SKM-1 treated with dmso at 0.1 percent for 144 hours (cell line): ENCODE measurements at regions not wholly inside any gene's neighbourhood (a gene's known extent, or its start where the extent isn't known, plus 50 kb on each side); places are given as distances from the start of the nearest gene placed in this dataset.

ENCODE experiments used
- DNase-seq: peaks from one replicate; lab custom pipeline; 2025; ENCODE audit not compliant: unreplicated experiment; lab: John Stamatoyannopoulos, UW

DNA sequence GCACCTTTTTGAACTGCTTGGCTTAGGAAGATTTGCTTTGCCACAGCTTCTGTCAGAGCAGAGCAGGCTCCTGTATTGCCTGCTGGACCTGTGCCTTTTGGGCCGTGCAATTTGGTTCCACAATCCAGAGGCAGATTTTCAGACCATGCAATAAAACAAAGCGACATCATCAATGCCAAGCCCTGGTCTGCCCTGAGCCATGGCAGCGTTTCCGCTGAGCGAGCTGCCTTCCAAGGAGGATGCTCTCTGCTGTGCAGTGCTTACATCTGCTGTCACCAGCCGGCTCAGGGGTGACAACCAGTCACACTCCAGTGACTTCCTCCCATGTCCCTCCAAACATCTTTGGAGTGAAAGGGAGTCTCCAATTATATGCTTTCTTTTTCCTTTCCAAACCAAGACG is 282.2 kb downstream of the CDH26 start:
- no peak for DNase-seq

DNA sequence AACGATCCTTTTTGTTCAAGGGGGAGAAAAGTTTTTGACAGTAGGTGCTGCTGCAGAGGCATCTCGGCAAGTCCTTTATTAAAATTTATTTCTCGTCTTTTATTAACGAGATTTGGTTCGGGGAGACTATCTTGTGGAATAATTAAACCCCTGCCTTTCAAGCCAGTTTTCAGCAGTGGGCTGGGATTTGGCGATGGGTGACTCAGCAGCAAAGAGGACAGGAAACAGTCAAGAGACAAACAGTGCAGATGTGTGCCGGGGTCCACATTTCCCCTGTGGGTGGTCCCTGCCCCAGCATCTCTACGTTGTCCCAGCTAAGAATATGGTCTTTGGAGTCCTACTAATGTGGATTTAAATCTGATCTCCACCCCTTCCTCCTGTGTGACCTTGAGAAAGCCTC is 282.8 kb downstream of the CDH26 start:
- DNase-seq: no peak

DNA sequence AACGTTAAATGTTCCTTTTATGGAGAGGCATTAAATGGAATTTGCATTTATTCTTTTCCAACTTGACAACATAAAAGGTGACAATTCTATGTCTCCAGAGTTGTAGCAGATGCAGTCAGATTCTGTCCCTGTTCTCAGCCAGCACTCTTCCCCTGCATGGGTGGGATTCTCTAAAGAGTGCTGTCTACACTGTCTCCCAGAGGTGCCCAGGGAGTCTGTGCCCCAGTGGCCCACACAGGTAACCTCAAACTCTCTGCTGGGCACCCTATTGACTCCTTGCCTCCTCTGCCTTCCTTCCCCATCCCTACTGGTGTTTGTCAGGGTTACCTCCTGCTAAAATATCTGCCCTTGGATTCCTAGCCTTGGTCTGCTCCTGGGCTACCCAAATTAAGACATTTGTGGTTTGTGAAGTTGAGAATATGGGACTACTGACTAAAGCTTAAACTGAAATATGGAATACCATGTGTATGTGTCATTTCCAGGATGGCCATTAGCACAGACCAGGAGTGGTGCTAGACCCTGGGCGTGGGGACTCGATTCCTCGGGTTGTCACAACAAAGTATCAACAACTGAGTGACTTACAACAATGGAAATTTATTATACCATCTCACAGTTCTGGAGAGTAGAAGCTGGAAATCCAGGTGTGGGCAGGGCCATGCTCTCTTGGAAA is 284.7 kb downstream of the CDH26 start:
- DNase-seq: no peak

DNA sequence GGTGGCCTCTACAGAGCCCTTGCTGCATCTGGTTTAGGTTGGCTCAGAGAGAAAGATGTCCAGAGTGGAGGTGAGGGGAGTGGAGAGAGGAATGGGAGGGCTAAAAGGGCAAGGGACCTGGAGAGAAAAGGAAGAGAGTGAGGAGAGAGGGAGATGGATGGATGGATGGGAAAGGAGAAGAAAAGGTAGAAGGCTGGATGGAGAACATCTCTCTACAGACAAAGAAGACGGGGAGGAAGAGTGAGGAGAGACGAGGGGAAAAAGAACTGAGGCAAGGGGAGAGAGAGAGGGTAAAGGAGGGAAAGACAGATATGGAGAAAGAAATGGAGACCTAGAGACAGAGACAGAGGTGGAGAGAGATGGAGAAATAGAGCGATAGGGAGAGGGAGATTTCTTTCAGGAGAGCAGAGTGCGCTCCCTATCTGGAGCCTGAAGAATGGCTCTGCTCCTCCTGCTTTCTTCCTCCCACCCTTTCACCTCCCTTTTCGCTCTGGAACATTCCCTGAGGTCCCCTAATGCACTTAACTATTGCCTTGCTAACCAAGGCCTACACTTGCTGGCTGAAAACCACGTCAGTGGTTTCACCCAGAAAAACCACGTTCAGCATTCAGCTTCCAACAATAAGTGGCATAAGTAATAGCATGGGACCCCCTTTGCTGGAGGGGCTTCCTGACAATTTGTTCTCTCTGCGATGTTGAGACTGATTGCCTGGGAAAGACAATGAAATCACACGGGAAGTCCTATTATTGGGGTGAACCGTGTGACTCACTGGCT is 286.3 kb downstream of the CDH26 start:
- DNase-seq: no peak

DNA sequence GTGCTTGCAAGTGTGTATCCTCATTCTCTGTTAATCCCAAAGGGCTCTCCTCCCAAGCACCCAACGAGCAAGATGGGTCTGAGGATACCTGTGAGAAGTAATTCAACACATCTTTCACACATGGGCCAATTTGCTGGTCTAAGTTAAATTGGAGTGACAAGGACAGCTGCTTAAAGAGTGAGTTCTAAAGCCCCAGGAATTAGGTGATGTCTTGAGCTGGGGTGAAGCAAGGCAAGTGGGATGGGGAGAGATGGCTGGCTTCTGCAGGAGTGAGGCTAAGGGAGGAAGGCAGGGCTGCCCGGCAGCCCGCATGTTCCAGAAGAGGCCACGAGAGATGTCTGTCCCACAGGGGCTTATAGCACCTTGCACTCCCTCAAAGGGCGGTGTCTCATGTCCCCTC is 288.5 kb downstream of the CDH26 start:
- DNase-seq: no peak

DNA sequence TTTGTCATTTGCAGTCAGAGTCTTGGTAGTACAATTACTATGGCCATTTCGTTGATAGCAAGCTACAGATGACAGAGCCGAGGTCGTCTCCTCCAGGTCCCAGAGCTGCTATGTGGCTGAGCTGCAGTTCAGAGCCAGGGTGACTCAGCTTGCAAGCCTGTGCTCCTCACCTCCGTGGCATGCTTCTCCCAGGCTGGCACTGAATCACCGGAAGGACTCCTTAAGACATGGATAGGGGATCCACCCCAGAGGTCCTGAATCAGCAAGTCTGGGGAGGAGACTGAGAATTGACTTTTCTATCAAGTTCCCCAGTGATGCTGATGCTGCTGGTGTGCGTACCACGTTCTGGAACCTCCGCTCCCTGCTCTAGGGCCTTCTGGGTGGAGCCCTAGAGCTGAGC is 291.2 kb downstream of the CDH26 start:
- no peak for DNase-seq

DNA sequence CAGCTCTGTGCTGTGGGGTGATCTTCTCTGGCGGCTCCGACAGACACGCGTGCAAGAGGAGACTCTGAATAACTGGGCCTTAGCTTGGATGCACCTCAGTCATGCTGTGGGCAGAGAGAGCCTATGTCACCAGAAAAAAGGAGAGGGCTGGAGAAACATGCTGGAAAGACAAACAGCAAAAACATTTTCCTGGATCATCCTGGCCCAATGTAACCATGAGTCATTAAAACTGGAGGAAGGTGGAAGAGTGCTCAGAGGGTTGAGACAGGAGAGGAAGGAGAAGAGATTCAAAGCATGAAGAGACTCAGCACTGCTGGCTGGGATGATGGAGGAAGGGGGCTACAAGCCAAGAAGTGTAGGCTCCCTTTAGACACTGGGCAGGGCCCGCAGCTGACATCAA is 292.0 kb downstream of the CDH26 start:
- no peak for DNase-seq

DNA sequence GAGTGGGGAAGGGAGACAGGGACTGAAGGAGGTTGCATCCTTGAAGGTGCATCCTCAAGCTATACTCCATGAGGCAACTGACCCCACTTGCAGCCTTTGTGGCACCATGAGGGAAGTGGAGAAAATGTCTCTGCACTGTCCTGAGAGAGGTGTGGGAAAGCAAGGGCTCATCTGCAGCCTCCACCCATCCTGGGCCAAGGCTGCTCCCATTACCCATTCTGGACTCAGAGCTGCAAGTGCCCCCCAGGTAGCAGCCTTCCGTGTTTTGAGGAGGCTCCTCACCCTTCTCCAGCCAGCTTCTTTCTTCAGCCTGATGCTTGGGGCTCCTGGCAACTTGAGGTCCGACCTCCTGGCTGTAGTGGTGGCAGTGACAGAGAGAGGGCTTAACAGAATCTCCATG is 294.6 kb downstream of the CDH26 start:
- no peak for DNase-seq

DNA sequence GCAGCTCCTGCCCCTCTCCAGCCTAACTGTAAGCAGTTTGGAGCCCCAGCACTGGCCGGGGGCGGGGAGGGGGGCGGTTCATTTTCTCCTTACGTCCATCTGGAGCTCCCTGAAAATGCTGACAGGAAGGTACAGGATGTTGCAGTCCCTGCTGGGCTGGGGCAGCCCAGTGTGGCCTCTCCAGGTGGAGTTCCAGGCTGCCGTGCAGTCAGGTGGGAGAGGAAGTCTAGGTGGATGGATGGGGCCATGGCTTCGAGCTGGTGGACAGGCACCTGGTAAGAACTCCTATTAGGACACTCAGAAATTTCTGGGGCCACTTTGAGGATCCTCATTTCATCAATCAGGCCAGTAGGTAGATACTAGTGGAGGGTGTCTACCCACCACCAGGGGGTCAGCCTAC is 295.2 kb downstream of the CDH26 start:
- no peak for DNase-seq

DNA sequence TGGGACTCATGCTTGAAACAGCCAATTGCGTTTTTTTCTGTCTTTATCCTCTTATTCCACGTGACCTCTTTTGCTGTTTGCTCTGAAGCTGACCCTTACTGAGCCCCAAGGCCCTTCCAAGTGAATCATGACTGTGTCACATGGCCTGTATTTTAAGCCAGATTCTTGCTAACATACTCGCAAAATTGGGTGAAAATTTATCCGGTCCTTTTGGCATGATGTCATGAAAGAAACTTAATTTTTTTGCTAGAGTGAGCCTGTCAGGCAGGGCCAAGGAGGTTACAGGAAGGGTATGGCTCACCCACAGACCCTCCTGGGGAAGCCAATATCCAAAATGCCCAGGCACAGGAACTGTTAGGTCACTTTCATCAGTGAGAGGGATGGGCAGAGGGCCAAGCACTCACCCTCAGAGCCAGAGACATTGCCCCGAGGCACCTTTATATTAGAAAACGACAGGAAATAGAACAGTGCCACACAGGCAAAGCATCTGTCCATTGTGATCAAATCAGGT is 296.7 kb downstream of the CDH26 start:
- DNase-seq: no peak

DNA sequence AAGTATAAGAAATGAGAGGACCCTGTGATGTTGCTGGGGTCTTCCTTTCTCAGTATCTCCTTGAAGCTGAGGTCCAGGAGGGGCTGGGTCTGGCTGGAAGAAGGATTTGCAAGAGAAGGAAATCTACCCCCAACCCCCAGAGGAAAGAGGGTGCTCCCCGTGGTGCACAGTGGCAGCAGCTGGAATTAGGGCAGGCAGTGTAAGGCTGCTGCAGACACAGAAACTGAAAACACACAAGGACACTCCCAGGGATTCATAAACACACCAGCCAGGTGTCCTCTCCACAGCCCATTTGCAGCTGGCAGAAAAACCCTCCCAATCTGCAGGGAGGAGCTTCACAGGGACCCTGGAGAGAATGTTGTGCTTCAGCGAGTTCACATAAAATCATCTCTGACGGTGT is 297.2 kb downstream of the CDH26 start:
- no peak for DNase-seq

DNA sequence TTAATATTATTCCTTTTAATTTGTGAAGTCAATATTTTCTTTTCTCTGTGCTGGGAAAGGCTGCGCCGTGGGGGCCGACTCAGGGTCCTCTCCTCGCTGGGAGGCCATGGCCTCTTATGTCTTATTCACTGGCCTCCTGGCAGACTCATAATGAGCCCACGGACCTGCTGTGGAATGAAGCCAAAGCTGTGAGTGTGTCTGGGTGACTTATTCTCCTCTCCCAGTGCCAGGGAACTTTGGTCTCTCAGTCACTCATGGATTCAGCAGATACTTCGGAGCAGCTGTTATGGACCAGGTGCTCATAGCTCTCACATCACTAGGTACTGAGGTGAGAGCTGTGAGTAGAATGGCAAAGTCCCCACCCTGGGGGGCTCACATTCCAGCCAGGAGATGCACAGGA is 297.6 kb downstream of the CDH26 start:
- DNase-seq: no peak

DNA sequence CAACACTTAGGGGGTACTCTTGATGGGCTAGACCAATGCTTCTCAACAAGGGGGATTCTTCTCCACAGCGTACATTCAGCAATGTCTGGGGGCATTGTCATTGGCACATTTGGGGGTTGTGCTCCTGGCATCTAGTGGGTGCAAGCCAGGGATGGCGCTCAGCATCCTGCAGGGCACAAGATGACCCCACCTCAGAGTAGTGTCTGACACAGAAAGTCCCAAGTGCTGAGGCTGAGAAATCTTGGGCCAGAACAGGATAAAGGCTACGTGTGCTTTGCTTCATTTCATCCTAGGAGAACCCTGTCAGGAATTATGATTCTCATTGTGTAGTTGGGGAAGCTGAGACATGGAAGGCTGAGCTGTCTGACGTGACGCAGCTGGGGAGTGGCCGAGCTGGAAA is 298.6 kb downstream of the CDH26 start:
- DNase-seq: no peak

DNA sequence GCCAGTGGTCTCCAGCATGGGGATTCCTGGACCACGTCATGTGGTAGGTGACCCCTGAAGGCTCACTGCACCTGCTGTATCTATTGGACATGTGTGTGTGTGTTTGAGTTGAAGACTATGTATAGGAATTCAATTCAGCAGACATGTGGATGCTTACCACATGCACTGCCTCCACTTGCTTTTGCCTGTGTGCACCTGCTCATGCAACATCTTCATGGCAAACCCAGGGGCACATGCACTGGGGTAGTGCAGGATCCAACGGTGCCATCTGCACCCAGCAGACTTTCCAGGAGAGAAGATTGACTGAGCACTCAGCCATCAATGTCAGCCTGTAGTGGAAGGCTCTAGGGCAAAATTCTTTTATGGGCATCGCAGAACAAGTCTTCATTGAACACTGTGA is 299.4 kb downstream of the CDH26 start:
- no peak for DNase-seq

DNA sequence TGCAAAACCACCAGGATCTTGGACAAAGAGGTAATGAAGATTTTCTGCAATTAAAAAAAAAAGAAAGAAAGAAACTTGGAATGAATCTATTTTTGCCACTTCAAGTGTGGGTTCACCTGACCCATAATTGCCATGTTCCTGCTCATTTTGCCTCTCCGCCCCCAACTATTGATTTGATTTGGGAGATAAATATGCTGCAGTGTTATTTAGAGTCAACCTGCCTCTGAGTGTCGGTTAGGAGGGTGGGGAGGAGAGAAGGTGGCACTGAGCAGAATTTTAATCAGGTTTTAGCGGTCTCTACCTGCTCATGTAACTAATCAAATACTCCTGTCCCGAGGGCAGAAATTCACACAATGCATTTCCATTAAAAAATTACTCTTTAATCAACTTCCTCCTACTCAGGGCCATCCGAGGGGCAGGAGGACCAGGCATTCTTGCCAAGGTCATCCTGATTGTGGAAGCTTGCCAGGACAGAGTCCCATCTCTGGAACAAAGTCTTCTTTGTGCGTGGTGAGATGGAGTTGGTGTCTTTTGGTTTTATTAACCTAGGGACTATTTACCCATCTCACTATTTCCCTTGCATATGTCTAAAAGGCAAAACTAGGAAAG is 300.1 kb downstream of the CDH26 start:
- no peak for DNase-seq

DNA sequence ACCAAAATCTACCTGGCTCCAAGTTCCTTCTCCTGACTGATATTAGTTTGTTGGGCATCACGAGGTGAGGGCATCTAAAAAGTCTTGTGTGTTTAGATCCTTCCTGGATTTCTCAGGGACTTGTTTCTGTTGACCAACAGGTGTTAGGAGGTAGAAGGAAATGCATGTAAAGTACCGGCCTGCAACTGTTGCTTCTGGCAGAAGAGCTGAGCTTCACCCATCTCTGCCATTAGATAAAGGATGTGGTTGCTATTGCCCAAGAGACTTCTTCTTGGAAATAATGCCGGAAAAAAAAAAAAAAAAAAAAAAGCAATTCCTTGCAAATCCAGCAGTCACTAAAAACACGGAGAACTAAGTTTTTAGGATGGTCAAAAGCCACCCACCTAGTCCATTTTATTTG is 303.1 kb downstream of the CDH26 start:
- no peak for DNase-seq

DNA sequence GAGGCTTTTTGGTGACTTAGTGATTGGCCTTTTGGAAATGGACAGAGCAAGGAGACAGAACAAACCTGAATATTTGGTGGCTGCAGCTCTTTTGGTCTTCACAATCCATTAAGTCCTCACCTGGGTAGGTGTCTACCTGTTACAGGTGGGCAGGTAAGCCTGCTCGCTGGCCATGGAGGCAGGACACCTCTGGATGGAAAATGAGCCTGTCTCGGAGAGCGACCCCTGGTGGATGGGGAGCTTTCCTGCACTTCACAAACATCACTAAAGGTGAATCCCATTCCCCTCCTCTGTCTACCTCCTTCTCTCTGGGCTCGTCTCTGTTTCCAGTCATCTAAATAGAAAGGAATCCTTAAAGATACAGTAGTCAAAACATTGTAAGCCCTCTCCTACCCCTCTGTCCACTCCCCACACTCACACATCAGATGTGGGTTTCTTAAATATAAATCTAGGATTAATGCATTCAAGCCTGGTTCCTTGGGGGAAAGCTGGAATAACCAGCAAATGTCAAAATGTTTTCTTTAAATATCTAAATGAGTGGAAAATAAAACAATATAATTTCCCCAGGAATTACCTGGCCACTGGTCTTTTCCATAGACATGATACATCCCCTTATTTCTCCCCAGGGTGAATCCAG is 304.9 kb downstream of the CDH26 start:
- DNase-seq: peak; percentile 35

DNA sequence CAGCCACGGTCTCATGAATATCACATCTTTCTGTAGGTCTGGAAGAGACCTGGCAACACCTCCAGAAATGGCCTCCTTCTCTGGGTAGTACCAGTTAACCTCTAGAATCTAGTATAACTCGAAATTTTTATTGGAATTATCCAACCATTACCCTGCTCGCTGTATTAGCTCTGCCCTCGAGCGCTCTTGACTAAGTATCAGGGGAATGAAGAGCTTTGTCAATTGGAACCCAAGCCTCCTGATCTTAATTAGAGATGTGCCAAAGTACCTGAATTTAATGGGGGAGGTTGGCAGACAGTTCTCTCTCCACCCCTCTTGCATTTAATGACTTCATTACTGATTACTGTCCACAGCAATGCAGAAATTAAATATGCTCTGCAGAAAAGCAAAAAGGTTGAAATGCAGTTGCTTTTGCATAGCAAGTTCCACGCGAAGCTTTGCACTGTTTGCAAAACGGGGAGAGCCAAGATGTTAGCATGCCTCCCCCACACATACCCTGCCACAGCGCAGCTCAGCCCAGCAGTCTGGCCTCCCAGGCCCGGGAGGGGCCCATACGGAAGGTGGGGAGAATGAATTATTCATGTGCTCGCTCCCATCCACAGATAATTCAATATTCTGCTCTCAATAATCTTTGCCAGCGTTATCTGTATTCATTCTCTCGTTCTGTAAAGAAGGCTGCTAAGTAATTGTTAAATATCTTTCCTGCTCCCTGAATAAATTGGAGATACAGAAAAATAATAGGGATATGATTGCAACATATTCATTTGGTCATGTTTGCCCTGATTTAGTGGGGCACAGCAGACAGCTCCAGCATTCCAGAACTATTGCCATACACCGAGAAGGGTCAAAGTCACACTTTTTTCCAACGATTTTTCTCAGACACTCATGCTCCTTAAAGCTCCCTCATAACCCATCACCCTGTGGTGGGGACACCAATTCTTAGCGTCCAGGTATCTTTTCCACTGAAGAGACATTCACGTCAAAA is 305.8 kb downstream of the CDH26 start:
- no peak for DNase-seq

DNA sequence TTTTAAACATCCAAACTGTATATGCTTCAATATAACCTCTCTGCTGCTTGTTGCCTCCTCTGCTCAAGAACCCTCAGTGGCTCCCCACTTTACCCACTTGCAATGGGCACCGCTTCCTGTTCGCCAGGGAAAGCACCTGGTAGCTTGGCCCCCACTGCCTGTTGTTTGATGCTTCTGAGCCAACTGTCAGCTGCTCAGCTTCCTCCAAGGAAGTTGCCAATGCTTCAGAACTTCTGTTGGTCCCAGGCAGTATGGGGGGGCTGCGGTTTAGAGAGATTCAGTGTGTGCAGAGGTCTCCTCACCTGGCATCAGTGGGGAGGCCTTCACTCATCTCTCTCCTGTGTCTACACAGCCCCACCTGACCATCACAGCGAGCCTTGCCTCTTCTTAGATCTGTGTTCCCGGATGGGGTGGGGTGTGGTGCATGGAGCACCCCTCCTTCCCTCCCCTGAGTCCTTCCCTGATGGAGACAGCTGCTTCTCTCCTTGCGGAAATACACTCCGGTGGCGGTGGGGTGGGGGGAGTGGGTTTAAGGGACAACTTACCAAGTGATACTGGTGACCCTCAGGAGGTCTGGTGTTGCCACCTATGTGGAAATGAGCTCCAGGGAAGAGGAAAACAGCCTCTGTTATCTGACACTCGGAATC is 308.1 kb downstream of the CDH26 start:
- no peak for DNase-seq

DNA sequence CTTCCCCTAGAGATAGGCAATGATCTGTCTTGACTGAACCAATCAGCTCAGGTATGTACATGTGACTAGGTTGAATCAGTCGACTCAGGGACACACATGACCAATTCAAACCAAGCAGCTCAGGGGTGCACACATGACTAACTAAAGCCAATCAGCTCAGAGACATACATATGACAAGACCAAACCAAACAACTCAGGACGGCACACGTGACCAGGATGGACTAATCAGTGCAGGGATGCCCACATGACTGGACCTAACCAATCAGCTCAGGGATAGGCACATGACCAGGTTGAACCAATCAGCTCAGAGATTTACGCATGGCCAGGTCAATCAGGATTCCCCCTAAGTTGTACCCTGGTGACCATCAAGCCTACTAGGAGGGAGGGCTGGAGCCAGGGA is 310.3 kb downstream of the CDH26 start:
- no peak for DNase-seq
